Activated T-cell treated with anti-CD3 and anti-CD28 coated beads, Interleukin-2, amount 50 U/mL, for 72 hours (primary cell): ENCODE measurements at regions not wholly inside any gene's neighbourhood (a gene's known extent, or its start where the extent isn't known, plus 50 kb on each side); places are given as distances from the start of the nearest gene placed in this dataset.

ENCODE experiments used
- ATAC-seq, 2 donors: fragments of 150-1000 bp; cut with Tn5 transposase; replicated peaks in 1 of 2; 2 replicates each; pipeline ENCODE4 v1.10.0; 2021; ENCODE audit warnings: moderate library complexity in 2 of 2, mild to moderate bottlenecking in 1 of 2
- DNase-seq, 2 donors: peaks; one replicate each; pipeline ENCODE4 v3.0.0; 2021 to 2022; ENCODE audit warnings: mixed read lengths in 1 of 2
- H3K27ac Mint-ChIP-seq: one replicate; pipeline ENCODE4 v1.8.0; 2022; ENCODE audit warnings: mild to moderate bottlenecking, moderate library complexity, mixed read lengths
- H3K27me3 Mint-ChIP-seq: one replicate; pipeline ENCODE4 v1.8.0; 2022; ENCODE audit warnings: low read depth, mixed read lengths
- H3K36me3 Mint-ChIP-seq, 2 donors: one replicate each; pipeline ENCODE4 v1.8.0; 2022; ENCODE audit warnings: mixed read lengths in 2 of 2, mild to moderate bottlenecking in 1 of 2; ENCODE audit not compliant: insufficient read depth in 2 of 2
- H3K4me1 Mint-ChIP-seq: one replicate; pipeline ENCODE4 v1.8.0; 2022; ENCODE audit warnings: low read depth, mixed read lengths
- H3K4me3 Mint-ChIP-seq, 2 donors: one replicate each; pipeline ENCODE4 v1.8.0; 2022; ENCODE audit warnings: mild to moderate bottlenecking in 2 of 2, mixed read lengths in 2 of 2, moderate library complexity in 2 of 2
- H3K9me3 Mint-ChIP-seq, 2 donors: one replicate each; pipeline ENCODE4 v1.8.0; 2022; ENCODE audit warnings: mixed read lengths in 2 of 2

DNA sequence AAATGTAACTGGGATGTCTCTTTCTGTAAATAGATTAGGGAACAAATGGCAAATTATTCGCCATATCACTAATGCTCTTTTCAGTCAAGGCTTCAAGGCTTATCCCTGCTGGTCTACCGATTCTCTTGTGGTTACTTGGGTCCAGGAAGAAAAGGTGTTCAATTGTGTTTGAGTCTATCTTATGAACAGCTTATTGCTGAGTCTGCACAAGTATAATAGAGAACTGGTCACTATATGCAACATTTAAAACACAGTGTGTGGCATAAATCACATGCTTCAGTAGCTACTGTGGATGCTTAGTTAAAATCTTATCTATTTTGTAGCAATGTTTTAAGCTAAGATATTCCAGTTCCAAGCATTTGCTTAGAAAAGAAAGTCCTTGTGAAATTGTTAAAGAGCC, 274.2 kb upstream of the FAM174A start:
- ATAC-seq (no peak), DNase-seq (no peak)
- Mint-ChIP-seq H3K36me3 (no peaks in the 10 kb centered on the region), H3K27ac (no peak overlapping the region), H3K4me1 (no peaks in the 10 kb centered on the region), H3K27me3 (no peaks in the 10 kb centered on the region), H3K9me3 (no peaks in the 10 kb centered on the region), H3K4me3 (no peak overlapping the region)

DNA sequence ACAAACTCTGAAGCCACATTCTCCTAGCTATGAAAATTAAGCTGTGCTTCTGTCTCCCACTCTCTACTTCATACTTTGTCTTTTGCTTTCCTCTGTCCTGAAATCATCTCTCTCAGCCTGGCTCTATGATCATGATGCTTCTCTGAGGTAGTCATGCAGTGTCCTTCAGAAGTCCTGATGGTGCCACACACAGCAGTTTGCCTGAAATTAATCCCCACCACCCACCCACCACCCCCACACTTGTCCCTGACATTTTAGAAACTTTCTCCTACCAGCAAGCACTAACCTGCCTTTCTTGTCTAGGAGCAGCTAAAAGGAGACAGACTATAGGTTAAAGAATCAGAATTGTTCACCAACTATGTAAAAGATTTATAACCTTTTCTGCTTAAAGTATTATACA, 282.2 kb upstream of the FAM174A start:
- Mint-ChIP-seq H3K27ac (no peak overlapping the region), H3K27me3 (no peaks in the 10 kb centered on the region), H3K4me3 (no peak overlapping the region), H3K9me3 (no peaks in the 10 kb centered on the region), H3K4me1 (no peaks in the 10 kb centered on the region), H3K36me3 (no peaks in the 10 kb centered on the region)
- DNase-seq (no peak), ATAC-seq (no peak)

DNA sequence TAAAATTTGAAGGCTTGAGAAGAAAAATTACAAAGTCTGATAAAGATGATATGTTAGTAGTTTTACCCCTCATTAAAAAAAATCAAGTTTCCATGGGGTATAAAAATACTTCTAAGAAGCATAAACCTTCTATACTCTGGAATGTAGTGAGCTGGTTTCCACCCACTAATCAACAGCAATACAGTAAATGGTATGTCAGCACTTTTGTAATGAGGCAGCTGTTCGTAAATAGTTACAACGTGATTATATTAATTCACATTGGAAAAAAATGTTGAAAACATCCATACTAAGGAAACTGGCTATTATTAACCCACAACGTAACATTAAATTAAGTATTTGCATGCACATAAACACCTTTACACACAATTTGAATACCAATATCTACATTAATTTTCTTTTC, 283.1 kb upstream of the FAM174A start:
- DNase-seq = no peak
- no peaks in the 10 kb centered on the region for H3K4me1 Mint-ChIP-seq
- H3K36me3 Mint-ChIP-seq = no peaks in the 10 kb centered on the region
- no peak for ATAC-seq
- no peaks in the 10 kb centered on the region for H3K9me3 Mint-ChIP-seq
- no peak overlapping the region for H3K27ac Mint-ChIP-seq
- H3K4me3 Mint-ChIP-seq = no peak overlapping the region
- no peaks in the 10 kb centered on the region for H3K27me3 Mint-ChIP-seq

DNA sequence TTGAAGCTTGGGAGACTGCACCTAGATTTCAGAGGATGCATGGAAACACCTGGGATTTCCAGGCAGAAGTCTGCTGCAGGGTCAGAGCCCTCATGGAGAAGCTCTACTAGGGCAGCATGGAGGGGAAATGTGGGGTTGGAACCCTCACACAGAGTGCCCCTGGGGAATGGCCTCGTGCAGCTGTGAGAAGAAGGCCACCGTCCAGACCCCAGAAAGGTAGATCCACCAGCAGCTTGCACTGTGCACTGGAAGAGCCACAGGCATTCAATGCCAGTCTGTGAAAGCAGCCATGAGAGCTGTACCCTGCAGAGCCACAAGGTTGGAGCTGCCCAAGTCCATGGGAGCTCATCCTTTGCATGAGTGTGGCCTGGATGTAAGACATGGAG, 285.3 kb upstream of the FAM174A start:
- Mint-ChIP-seq H3K27me3 (no peaks in the 10 kb centered on the region), H3K27ac (no peak overlapping the region), H3K4me3 (no peak overlapping the region), H3K9me3 (no peaks in the 10 kb centered on the region), H3K4me1 (no peaks in the 10 kb centered on the region), H3K36me3 (no peaks in the 10 kb centered on the region)
- DNase-seq (no peak), ATAC-seq (no peak)

DNA sequence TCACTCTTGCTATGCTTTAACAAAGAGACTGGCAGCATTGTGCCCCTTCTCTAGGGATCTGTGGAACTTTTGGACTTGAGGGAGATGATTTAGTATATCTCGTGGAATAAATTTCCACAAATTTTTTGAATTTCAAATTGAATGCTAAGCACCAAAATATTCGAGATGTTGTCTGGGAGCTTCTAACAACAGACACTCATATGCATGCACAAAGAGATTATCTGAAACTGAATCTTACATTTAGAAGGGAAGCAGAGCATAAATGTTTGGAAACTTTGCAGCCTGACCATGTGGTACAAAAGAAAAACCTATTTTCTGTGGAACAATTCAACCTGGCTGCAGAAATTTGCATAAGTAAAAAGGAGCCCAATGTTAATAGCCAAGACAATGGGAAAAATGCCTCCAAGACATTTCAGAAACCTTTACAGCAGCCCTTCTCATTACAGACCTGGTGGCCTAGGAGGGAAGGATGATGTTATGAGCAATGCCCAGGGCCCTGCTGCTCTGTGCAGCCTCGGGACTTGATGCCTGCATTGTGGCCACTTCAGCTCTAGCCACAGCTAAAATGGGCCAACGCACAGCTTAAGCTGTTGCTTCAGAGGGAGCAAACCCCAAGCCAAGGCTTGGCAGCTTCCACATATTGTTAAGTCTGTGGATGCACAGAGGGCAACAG, 285.8 kb upstream of the FAM174A start:
- no peaks in the 10 kb centered on the region for H3K9me3 Mint-ChIP-seq
- no peaks in the 10 kb centered on the region for H3K27me3 Mint-ChIP-seq
- no peak for ATAC-seq
- no peak overlapping the region for H3K4me3 Mint-ChIP-seq
- no peaks in the 10 kb centered on the region for H3K4me1 Mint-ChIP-seq
- no peak overlapping the region for H3K27ac Mint-ChIP-seq
- H3K36me3 Mint-ChIP-seq = no peaks in the 10 kb centered on the region
- DNase-seq = no peak

- Mint-ChIP-seq H3K36me3 (no peaks in the 10 kb centered on the region), H3K4me1 (no peaks in the 10 kb centered on the region), H3K27me3 (no peaks in the 10 kb centered on the region), H3K9me3 (peaks cover 6 to 11% of the 10 kb centered on the region in 2 donors), H3K27ac (no peak overlapping the region), H3K4me3 (no peak overlapping the region)
- ATAC-seq (no peak), DNase-seq (no peak)
Observed at GRCh38 chr5:100232736-100233135, 302.4 kb upstream of the FAM174A start.

GRCh38 chr5:100188778-100189177, 346.4 kb upstream of the FAM174A start:
- DNase-seq (no peak), ATAC-seq (no peak)
- Mint-ChIP-seq H3K4me3 (no peak overlapping the region), H3K27ac (no peak overlapping the region), H3K36me3 (no peaks in the 10 kb centered on the region), H3K27me3 (no peaks in the 10 kb centered on the region), H3K4me1 (no peaks in the 10 kb centered on the region), H3K9me3 (peaks cover 2 to 7% of the 10 kb centered on the region in 2 donors)

- peaks cover 2 to 7% of the 10 kb centered on the region in 2 donors for H3K9me3 Mint-ChIP-seq
- ATAC-seq = no peak
- no peaks in the 10 kb centered on the region for H3K27me3 Mint-ChIP-seq
- no peak for DNase-seq
- H3K27ac Mint-ChIP-seq = no peak overlapping the region
- H3K4me1 Mint-ChIP-seq = no peaks in the 10 kb centered on the region
- H3K4me3 Mint-ChIP-seq = no peak overlapping the region
- H3K36me3 Mint-ChIP-seq = no peaks in the 10 kb centered on the region
Observed at GRCh38 chr5:100188339-100188738, 346.8 kb upstream of the FAM174A start.

DNA sequence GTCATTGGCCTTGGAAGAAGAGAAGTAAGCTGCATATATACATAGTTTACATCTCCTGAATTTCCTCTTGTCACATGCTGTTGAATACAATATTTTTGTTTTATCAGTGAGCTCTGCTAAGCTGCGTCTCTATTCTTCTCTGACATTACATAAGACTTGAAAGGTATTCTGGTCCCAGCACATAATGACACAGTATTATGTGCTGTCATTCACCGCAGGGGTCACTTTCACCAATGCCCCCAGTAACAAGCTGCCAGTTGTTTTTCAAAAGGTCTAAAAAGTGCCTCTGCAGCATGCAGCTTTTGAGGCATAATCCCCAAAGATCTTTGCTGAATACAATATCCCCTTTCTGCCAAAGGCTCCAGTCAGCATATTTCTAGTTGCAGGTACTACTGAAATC, 349.0 kb upstream of the FAM174A start:
- no peaks in the 10 kb centered on the region for H3K4me1 Mint-ChIP-seq
- DNase-seq (no peak), ATAC-seq (no peak)
- no peaks in the 10 kb centered on the region for H3K27me3 Mint-ChIP-seq
- H3K4me3 Mint-ChIP-seq = no peak overlapping the region
- no peaks in the 10 kb centered on the region for H3K9me3 Mint-ChIP-seq
- H3K36me3 Mint-ChIP-seq = no peaks in the 10 kb centered on the region
- H3K27ac Mint-ChIP-seq = no peak overlapping the region

- no peaks in the 10 kb centered on the region for H3K4me1 Mint-ChIP-seq
- peaks cover 2% of the 10 kb centered on the region in 2 donors for H3K9me3 Mint-ChIP-seq
- DNase-seq = no peak
- H3K27ac Mint-ChIP-seq = no peak overlapping the region
- H3K4me3 Mint-ChIP-seq = no peak overlapping the region
- no peaks in the 10 kb centered on the region for H3K27me3 Mint-ChIP-seq
- no peak for ATAC-seq
- H3K36me3 Mint-ChIP-seq = no peaks in the 10 kb centered on the region
Observed at GRCh38 chr5:100182402-100182801, 352.8 kb upstream of the FAM174A start.

GRCh38 chr5:100175346-100175745, 359.8 kb upstream of the FAM174A start:
- no peaks in the 10 kb centered on the region for H3K4me1 Mint-ChIP-seq
- no peak for ATAC-seq
- H3K27ac Mint-ChIP-seq = no peak overlapping the region
- H3K36me3 Mint-ChIP-seq = no peaks in the 10 kb centered on the region
- H3K9me3 Mint-ChIP-seq = peaks cover 2 to 4% of the 10 kb centered on the region in 2 donors
- no peaks in the 10 kb centered on the region for H3K27me3 Mint-ChIP-seq
- no peak overlapping the region for H3K4me3 Mint-ChIP-seq
- no peak for DNase-seq

GRCh38 chr5:100165309-100165708, 369.9 kb upstream of the FAM174A start:
- Mint-ChIP-seq H3K9me3 (peaks cover 4 to 7% of the 10 kb centered on the region in 2 donors), H3K27ac (no peak overlapping the region), H3K36me3 (no peaks in the 10 kb centered on the region), H3K27me3 (no peaks in the 10 kb centered on the region), H3K4me1 (no peaks in the 10 kb centered on the region), H3K4me3 (no peak overlapping the region)
- no peak for DNase-seq
- no peak for ATAC-seq

DNA sequence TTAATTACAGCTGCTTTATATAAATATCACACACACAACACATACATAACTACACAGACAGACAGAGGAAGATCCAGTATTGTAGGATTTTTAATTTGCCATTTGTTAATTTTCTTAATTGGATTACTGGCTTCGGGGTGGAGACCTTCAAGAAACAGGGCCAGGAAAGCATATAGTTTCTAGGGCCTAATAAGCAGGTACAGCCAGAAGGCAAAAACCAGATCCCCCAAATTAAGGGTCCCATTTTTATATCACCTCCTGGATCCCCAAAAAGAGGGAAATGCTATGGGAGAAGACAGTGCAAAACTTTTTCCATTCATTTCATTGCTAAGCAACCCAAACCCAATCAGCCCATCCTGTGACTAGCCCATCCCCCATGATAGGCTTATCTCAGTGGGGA, 373.3 kb upstream of the FAM174A start:
- Mint-ChIP-seq H3K4me1 (no peaks in the 10 kb centered on the region), H3K9me3 (peaks cover 3 to 10% of the 10 kb centered on the region in 2 donors), H3K4me3 (no peak overlapping the region), H3K27ac (no peak overlapping the region), H3K27me3 (no peaks in the 10 kb centered on the region), H3K36me3 (no peaks in the 10 kb centered on the region)
- DNase-seq (no peak), ATAC-seq (no peak)

DNA sequence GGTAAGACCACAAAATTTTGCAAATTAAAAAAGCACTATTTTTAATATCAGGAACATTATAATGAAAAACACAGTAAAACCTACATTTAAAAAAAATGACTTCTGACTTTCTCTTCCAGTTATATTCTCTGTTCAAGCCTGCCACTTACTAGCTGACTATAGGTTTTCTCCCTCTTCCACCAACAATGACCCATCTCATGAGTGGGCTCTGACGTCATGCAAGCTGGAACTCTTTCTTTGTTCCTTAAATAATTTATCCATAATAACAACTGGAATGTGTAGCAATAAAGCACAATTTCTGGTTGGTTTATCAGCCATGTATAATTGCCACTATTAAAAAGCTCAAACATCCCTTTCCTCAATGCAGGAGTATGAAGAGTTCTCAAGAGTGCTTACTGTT, 378.1 kb upstream of the FAM174A start:
- Mint-ChIP-seq H3K9me3 (peaks cover 1 to 10% of the 10 kb centered on the region in 2 donors), H3K27me3 (no peaks in the 10 kb centered on the region)
- ATAC-seq = no peak

More for the DNA sequence above, 378.1 kb upstream of the FAM174A start:
- no peak overlapping the region for H3K4me3 Mint-ChIP-seq
- H3K36me3 Mint-ChIP-seq = no peaks in the 10 kb centered on the region
- H3K27ac Mint-ChIP-seq = no peak overlapping the region
- H3K4me1 Mint-ChIP-seq = no peaks in the 10 kb centered on the region
- DNase-seq = no peak
